ENCODE measurements at regions not wholly inside any gene's neighbourhood (a gene's known extent, or its start where the extent isn't known, plus 50 kb on each side); places are given as distances from the start of the nearest gene placed in this dataset.

DNA sequence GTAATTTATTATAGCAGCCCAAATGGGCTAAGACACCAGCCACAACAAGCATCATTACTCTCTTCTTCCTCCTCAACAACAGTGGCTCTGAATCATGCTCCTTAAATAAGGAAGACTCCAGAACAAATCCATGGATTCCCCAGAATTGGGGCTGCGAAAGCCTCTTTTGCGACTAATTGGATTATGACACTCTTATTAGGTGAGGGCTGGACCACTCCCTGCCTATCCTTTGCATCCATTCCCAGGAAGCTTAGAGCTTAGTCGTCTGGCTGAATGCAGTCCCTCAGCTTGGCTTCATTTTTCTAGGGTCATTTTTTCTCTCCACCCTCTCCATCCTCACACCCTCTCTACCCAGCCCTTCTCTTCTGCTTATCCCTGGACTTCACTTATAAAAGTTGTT, 227.7 kb downstream of the ZNF621 start:
- TF ChIP-seq, protein P1, sequence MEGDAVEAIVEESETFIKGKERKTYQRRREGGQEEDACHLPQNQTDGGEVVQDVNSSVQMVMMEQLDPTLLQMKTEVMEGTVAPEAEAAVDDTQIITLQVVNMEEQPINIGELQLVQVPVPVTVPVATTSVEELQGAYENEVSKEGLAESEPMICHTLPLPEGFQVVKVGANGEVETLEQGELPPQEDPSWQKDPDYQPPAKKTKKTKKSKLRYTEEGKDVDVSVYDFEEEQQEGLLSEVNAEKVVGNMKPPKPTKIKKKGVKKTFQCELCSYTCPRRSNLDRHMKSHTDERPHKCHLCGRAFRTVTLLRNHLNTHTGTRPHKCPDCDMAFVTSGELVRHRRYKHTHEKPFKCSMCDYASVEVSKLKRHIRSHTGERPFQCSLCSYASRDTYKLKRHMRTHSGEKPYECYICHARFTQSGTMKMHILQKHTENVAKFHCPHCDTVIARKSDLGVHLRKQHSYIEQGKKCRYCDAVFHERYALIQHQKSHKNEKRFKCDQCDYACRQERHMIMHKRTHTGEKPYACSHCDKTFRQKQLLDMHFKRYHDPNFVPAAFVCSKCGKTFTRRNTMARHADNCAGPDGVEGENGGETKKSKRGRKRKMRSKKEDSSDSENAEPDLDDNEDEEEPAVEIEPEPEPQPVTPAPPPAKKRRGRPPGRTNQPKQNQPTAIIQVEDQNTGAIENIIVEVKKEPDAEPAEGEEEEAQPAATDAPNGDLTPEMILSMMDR (IDR thresholded peaks at IDR 0.05) = no peak
- TF ChIP-seq POLR2A (IDR thresholded peaks at IDR 0.05; ENCODE audit: low read depth) = no peak
- no peak for TF ChIP-seq POLR2AphosphoS5 (IDR thresholded peaks at IDR 0.05)
- TF ChIP-seq EP300 (IDR thresholded peaks at IDR 0.05) = no peak
